ENCODE measurements at regions not wholly inside any gene's neighbourhood (a gene's known extent, or its start where the extent isn't known, plus 50 kb on each side); places are given as distances from the start of the nearest gene placed in this dataset.
"Not testable (repeated sequence)": the region's sequence is repeated elsewhere in the genome, so short reads cannot be mapped to it uniquely, and the experiment has no call there.

- no peak overlapping the region for H3K27ac ChIP-seq (ENCODE audit: low read depth, low read length)
- no peaks in the 10 kb centered on the region for H3K9me3 ChIP-seq (ENCODE audit: control insufficient read depth, insufficient read depth, low read length)
- H3K4me3 ChIP-seq (ENCODE audit: low read depth, low read length), result no peak overlapping the region
- H3K27me3 ChIP-seq (ENCODE audit: control insufficient read depth, insufficient read depth, low read length), result no peaks in the 10 kb centered on the region
- POLR2A ChIA-PET, result no interaction called here
- CTCF ChIA-PET, result no interaction called here
- no peak for TF ChIP-seq CTCF (IDR thresholded peaks at IDR 0.05; ENCODE audit: low read depth, low read length)
- DNase-seq (ENCODE audit: low read depth, low spot score), result no peak
Observed at GRCh38 chr9:71515626-71516025, 252.7 kb downstream of the CEMIP2 start.

- no peak for DNase-seq (ENCODE audit: low read depth, low spot score)
- ChIA-PET CTCF (no interaction called here), POLR2A (no interaction called here)
- Histone ChIP-seq H3K4me3 (ENCODE audit: low read depth, low read length) (no peak overlapping the region), H3K27me3 (ENCODE audit: control insufficient read depth, insufficient read depth, low read length) (no peaks in the 10 kb centered on the region), H3K9me3 (ENCODE audit: control insufficient read depth, insufficient read depth, low read length) (no peaks in the 10 kb centered on the region), H3K27ac (ENCODE audit: low read depth, low read length) (no peak overlapping the region)
- TF ChIP-seq CTCF (IDR thresholded peaks at IDR 0.05; ENCODE audit: low read depth, low read length), result no peak
Observed at GRCh38 chr9:71515107-71515506, 253.2 kb downstream of the CEMIP2 start.

GRCh38 chr9:71514344-71514975 is 253.9 kb downstream of the CEMIP2 start:
- DNase-seq (ENCODE audit: low read depth, low spot score), result no peak
- no peak for TF ChIP-seq CTCF (IDR thresholded peaks at IDR 0.05; ENCODE audit: low read depth, low read length)
- H3K4me3 ChIP-seq (ENCODE audit: low read depth, low read length), result no peak overlapping the region
- no peaks in the 10 kb centered on the region for H3K9me3 ChIP-seq (ENCODE audit: control insufficient read depth, insufficient read depth, low read length)
- ChIA-PET CTCF (no interaction called here), POLR2A (no interaction called here)
- H3K27ac ChIP-seq (ENCODE audit: low read depth, low read length), result no peak overlapping the region
- H3K27me3 ChIP-seq (ENCODE audit: control insufficient read depth, insufficient read depth, low read length), result no peaks in the 10 kb centered on the region

- Histone ChIP-seq H3K9me3 (ENCODE audit: control insufficient read depth, insufficient read depth, low read length) (no peaks in the 10 kb centered on the region), H3K4me3 (ENCODE audit: low read depth, low read length) (no peak overlapping the region), H3K27ac (ENCODE audit: low read depth, low read length) (no peak overlapping the region), H3K27me3 (ENCODE audit: control insufficient read depth, insufficient read depth, low read length) (no peaks in the 10 kb centered on the region)
- DNase-seq (ENCODE audit: low read depth, low spot score), result no peak
- POLR2A ChIA-PET, result no interaction called here
- CTCF ChIA-PET, result no interaction called here
- TF ChIP-seq CTCF (IDR thresholded peaks at IDR 0.05; ENCODE audit: low read depth, low read length), result no peak
Observed at GRCh38 chr9:71509054-71509453, 259.3 kb downstream of the CEMIP2 start.

GRCh38 chr9:71508141-71508540 is 260.2 kb downstream of the CEMIP2 start:
- H3K9me3 ChIP-seq (ENCODE audit: control insufficient read depth, insufficient read depth, low read length); H3K27me3 ChIP-seq (ENCODE audit: control insufficient read depth, insufficient read depth, low read length); H3K27ac ChIP-seq (ENCODE audit: low read depth, low read length); DNase-seq (ENCODE audit: low read depth, low spot score); H3K4me3 ChIP-seq (ENCODE audit: low read depth, low read length); CTCF ChIA-PET: not testable (repeated sequence)
- POLR2A ChIA-PET, result interaction anchor here (0.5 kb wide), 1 partner anchor 412 kb away, joined by 4 read pairs; no protein-coding TSS in a partner anchor

- no peak for DNase-seq (ENCODE audit: low read depth, low spot score)
- CTCF ChIA-PET, result no interaction called here
- H3K9me3 ChIP-seq (ENCODE audit: control insufficient read depth, insufficient read depth, low read length), result no peaks in the 10 kb centered on the region
- POLR2A ChIA-PET, result no interaction called here
- H3K27me3 ChIP-seq (ENCODE audit: control insufficient read depth, insufficient read depth, low read length), result no peaks in the 10 kb centered on the region
- H3K27ac ChIP-seq (ENCODE audit: low read depth, low read length), result no peak overlapping the region
- no peak overlapping the region for H3K4me3 ChIP-seq (ENCODE audit: low read depth, low read length)
- no peak for TF ChIP-seq CTCF (IDR thresholded peaks at IDR 0.05; ENCODE audit: low read depth, low read length)
Observed at GRCh38 chr9:71506821-71507220, 261.5 kb downstream of the CEMIP2 start.
